ENCODE measurements at regions not wholly inside any gene's neighbourhood (a gene's known extent, or its start where the extent isn't known, plus 50 kb on each side); places are given as distances from the start of the nearest gene placed in this dataset.

DNA sequence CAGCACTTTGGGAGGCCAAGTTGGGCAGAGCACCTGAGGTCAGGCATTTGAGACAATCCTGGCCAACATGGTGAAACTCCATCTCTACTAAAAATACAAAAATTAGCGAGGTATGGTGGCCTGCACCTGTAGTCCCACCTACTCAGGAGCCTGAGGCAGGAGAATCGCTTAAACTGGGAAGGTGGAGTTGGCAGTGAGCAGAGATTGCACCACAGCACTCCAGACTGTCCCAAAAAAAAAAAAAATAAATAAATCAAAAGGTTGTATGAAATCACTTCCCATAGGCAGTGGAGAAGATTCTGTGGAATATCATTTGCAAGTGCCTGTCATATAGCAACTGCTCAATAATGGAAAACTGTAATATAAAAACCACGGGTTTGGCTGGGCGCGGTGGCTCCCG, 65.1 kb upstream of the SERBP1 start:
- TF ChIP-seq, protein P1, sequence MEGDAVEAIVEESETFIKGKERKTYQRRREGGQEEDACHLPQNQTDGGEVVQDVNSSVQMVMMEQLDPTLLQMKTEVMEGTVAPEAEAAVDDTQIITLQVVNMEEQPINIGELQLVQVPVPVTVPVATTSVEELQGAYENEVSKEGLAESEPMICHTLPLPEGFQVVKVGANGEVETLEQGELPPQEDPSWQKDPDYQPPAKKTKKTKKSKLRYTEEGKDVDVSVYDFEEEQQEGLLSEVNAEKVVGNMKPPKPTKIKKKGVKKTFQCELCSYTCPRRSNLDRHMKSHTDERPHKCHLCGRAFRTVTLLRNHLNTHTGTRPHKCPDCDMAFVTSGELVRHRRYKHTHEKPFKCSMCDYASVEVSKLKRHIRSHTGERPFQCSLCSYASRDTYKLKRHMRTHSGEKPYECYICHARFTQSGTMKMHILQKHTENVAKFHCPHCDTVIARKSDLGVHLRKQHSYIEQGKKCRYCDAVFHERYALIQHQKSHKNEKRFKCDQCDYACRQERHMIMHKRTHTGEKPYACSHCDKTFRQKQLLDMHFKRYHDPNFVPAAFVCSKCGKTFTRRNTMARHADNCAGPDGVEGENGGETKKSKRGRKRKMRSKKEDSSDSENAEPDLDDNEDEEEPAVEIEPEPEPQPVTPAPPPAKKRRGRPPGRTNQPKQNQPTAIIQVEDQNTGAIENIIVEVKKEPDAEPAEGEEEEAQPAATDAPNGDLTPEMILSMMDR (IDR thresholded peaks at IDR 0.05) = no peak
- TF ChIP-seq POLR2A (IDR thresholded peaks at IDR 0.05) (no peak), POLR2AphosphoS5 (IDR thresholded peaks at IDR 0.05) (no peak)
